ENCODE measurements at regions not wholly inside any gene's neighbourhood (a gene's known extent, or its start where the extent isn't known, plus 50 kb on each side); places are given as distances from the start of the nearest gene placed in this dataset.

DNA sequence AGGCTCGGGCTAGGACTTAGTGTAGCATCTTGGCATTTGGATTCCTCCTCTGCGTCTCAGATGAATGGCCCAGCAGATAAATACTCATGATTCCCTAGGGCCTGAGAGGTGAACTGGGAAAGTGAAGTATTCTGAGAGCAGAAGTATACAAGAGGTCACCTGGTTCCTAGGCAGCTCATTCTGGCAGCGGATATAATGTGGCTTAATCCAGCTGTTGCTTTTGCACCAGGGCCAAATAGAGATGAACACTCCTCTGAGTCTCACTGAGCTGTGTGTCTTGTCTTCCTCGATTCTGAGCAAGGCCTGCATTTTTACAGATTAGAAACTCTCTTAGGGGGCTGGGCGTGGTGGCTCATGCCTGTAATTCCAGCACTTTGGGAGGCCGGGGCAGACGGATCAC is 196.1 kb downstream of the SLC4A3 start:
- Histone ChIP-seq H4K8ac (ENCODE audit: low read length) (no peak overlapping the region), H2BK5ac (ENCODE audit: low read depth, low read length, poor library complexity, severe bottlenecking) (no peak overlapping the region), H3K79me1 (replicated peaks; ENCODE audit: low read length, poor library complexity, severe bottlenecking) (no peaks in the 10 kb centered on the region), H3K9ac (ENCODE audit: low read length) (no peak overlapping the region), H3K18ac (ENCODE audit: low read depth in 1 of 2, low read length in 2 of 2) (no peak overlapping the region), H3K27ac (ENCODE audit: low read length, poor library complexity, severe bottlenecking) (no peak overlapping the region), H4K91ac (ENCODE audit: low read length) (no peak overlapping the region), H2AK5ac (ENCODE audit: low read length, severe bottlenecking) (no peak overlapping the region), H2BK12ac (ENCODE audit: low read length in 2 of 2) (no peak overlapping the region), H3K9me3 (ENCODE audit: control insufficient read depth, low read length) (no peaks in the 10 kb centered on the region), H2AFZ (ENCODE audit: low read depth, low read length) (no peak overlapping the region), H3K4me1 (ENCODE audit: control insufficient read depth, insufficient read depth, low read depth, low read length) (no peaks in the 10 kb centered on the region), H3K4me3 (ENCODE audit: insufficient read depth in 1 of 2, low read depth in 1 of 2, low read length in 2 of 2) (no peak overlapping the region), H3K4ac (ENCODE audit: low read depth in 1 of 2, low read length in 2 of 2) (no peak overlapping the region), H2BK120ac (ENCODE audit: low read depth, low read length) (no peak overlapping the region), H2BK15ac (ENCODE audit: low read depth, poor library complexity, severe bottlenecking) (no peak overlapping the region), H3K14ac (ENCODE audit: low read length in 2 of 2) (no peak overlapping the region), H3K4me2 (ENCODE audit: low read length, poor library complexity, severe bottlenecking) (no peak overlapping the region), H3K36me3 (ENCODE audit: control insufficient read depth in 1 of 2, insufficient read depth in 2 of 2, low read depth in 1 of 2, low read length in 2 of 2) (no peaks in the 10 kb centered on the region), H3K27me3 (ENCODE audit: control insufficient read depth in 1 of 2, insufficient read depth in 1 of 2, low read length in 2 of 2) (peaks cover 0 to 11% of the 10 kb centered on the region in 2 experiments), H3K23ac (ENCODE audit: low read length in 2 of 2) (no peak overlapping the region)
- WGBS = 84% methylated on average over 7 of the region's 7 CpGs
- no peak for DNase-seq

DNA sequence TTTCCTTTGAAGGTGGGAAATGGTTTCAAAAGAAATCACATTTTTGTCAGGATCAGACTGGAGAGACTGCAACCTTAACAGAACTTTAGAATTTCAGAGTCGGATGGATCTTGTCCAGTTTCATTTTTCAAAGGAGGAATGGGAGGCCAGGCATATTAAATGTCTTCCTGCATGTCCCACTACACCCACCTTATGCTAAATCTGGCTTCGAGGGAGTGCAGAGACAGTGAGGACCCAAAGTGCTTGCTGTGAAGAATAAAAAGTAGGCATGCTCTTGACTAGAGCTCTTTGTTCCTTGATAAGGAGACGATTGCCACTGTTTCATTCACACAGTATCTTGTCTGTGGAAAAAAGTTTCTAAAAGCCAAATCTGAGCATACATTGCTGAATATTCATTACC is 197.6 kb downstream of the SLC4A3 start:
- Histone ChIP-seq H3K23ac (ENCODE audit: low read length in 2 of 2) (no peak overlapping the region), H3K14ac (ENCODE audit: low read length in 2 of 2) (no peak overlapping the region), H2AFZ (ENCODE audit: low read depth, low read length) (no peak overlapping the region), H3K4me2 (ENCODE audit: low read length, poor library complexity, severe bottlenecking) (no peak overlapping the region), H3K4me1 (ENCODE audit: control insufficient read depth, insufficient read depth, low read depth, low read length) (no peaks in the 10 kb centered on the region), H4K8ac (ENCODE audit: low read length) (no peak overlapping the region), H2BK12ac (ENCODE audit: low read length in 2 of 2) (no peak overlapping the region), H2BK120ac (ENCODE audit: low read depth, low read length) (no peak overlapping the region), H2AK5ac (ENCODE audit: low read length, severe bottlenecking) (no peak overlapping the region), H3K18ac (ENCODE audit: low read depth in 1 of 2, low read length in 2 of 2) (no peak overlapping the region), H3K79me1 (replicated peaks; ENCODE audit: low read length, poor library complexity, severe bottlenecking) (no peaks in the 10 kb centered on the region), H3K36me3 (ENCODE audit: control insufficient read depth in 1 of 2, insufficient read depth in 2 of 2, low read depth in 1 of 2, low read length in 2 of 2) (no peaks in the 10 kb centered on the region), H3K27me3 (ENCODE audit: control insufficient read depth in 1 of 2, insufficient read depth in 1 of 2, low read length in 2 of 2) (peaks cover 0 to 15% of the 10 kb centered on the region in 2 experiments), H3K4ac (ENCODE audit: low read depth in 1 of 2, low read length in 2 of 2) (no peak overlapping the region), H2BK5ac (ENCODE audit: low read depth, low read length, poor library complexity, severe bottlenecking) (no peak overlapping the region), H3K9me3 (ENCODE audit: control insufficient read depth, low read length) (no peaks in the 10 kb centered on the region), H3K4me3 (ENCODE audit: insufficient read depth in 1 of 2, low read depth in 1 of 2, low read length in 2 of 2) (no peak overlapping the region), H2BK15ac (ENCODE audit: low read depth, poor library complexity, severe bottlenecking) (no peak overlapping the region), H3K27ac (ENCODE audit: low read length, poor library complexity, severe bottlenecking) (no peak overlapping the region), H4K91ac (ENCODE audit: low read length) (no peak overlapping the region), H3K9ac (ENCODE audit: low read length) (no peak overlapping the region)
- 70% methylated on average over 2 of the region's 3 CpGs for WGBS
- DNase-seq = no peak

DNA sequence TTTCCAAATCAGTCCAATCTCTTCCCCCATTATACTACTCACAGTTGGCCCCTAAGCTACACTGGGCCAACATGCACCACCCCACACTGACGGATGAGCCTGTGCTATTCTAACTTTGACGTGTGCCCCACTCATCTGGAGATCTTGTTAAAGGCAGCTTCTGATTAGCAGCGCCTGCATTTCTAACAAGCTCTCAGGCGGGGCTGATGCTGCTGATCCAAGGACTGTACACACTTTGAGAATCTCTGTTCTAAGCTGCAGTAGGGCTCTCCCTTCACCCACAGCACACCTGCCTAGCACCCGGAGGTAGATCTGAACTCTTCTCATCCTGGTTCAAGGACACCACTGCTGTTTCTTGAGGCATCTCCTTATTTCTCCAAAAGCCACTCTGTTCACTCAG is 200.7 kb downstream of the SLC4A3 start:
- WGBS = 63% methylated on average over 5 of the region's 5 CpGs
- Histone ChIP-seq H3K4me3 (ENCODE audit: insufficient read depth in 1 of 2, low read depth in 1 of 2, low read length in 2 of 2) (no peak overlapping the region), H3K27me3 (ENCODE audit: control insufficient read depth in 1 of 2, insufficient read depth in 1 of 2, low read length in 2 of 2) (peaks cover 11 to 13% of the 10 kb centered on the region in 2 experiments), H2AK5ac (ENCODE audit: low read length, severe bottlenecking) (no peak overlapping the region), H3K36me3 (ENCODE audit: control insufficient read depth in 1 of 2, insufficient read depth in 2 of 2, low read depth in 1 of 2, low read length in 2 of 2) (no peaks in the 10 kb centered on the region), H4K91ac (ENCODE audit: low read length) (no peak overlapping the region), H4K8ac (ENCODE audit: low read length) (no peak overlapping the region), H2BK15ac (ENCODE audit: low read depth, poor library complexity, severe bottlenecking) (no peak overlapping the region), H2BK5ac (ENCODE audit: low read depth, low read length, poor library complexity, severe bottlenecking) (no peak overlapping the region), H3K4me1 (ENCODE audit: control insufficient read depth, insufficient read depth, low read depth, low read length) (no peaks in the 10 kb centered on the region), H3K4ac (ENCODE audit: low read depth in 1 of 2, low read length in 2 of 2) (no peak overlapping the region), H3K9ac (ENCODE audit: low read length) (no peak overlapping the region), H3K18ac (ENCODE audit: low read depth in 1 of 2, low read length in 2 of 2) (no peak overlapping the region), H2BK12ac (ENCODE audit: low read length in 2 of 2) (no peak overlapping the region), H3K4me2 (ENCODE audit: low read length, poor library complexity, severe bottlenecking) (no peak overlapping the region), H3K79me1 (replicated peaks; ENCODE audit: low read length, poor library complexity, severe bottlenecking) (no peaks in the 10 kb centered on the region), H2BK120ac (ENCODE audit: low read depth, low read length) (no peak overlapping the region), H3K27ac (ENCODE audit: low read length, poor library complexity, severe bottlenecking) (no peak overlapping the region), H3K14ac (ENCODE audit: low read length in 2 of 2) (no peak overlapping the region), H2AFZ (ENCODE audit: low read depth, low read length) (no peak overlapping the region), H3K9me3 (ENCODE audit: control insufficient read depth, low read length) (no peaks in the 10 kb centered on the region), H3K23ac (ENCODE audit: low read length in 2 of 2) (no peak overlapping the region)
- no peak for DNase-seq

- no peaks in the 10 kb centered on the region for H3K9me3 ChIP-seq (ENCODE audit: control insufficient read depth, low read length)
- no peak overlapping the region for H3K4me2 ChIP-seq (ENCODE audit: low read length, poor library complexity, severe bottlenecking)
- H3K79me1 ChIP-seq (replicated peaks; ENCODE audit: low read length, poor library complexity, severe bottlenecking) = no peaks in the 10 kb centered on the region
- no peak overlapping the region for H3K4ac ChIP-seq (ENCODE audit: low read depth in 1 of 2, low read length in 2 of 2)
- no peak overlapping the region for H3K23ac ChIP-seq (ENCODE audit: low read length in 2 of 2)
- no peak overlapping the region for H2BK5ac ChIP-seq (ENCODE audit: low read depth, low read length, poor library complexity, severe bottlenecking)
- no peak overlapping the region for H3K14ac ChIP-seq (ENCODE audit: low read length in 2 of 2)
- peak overlapping the region in 1 of 2 experiments; percentile 63 for H3K4me3 ChIP-seq (ENCODE audit: insufficient read depth in 1 of 2, low read depth in 1 of 2, low read length in 2 of 2)
- H3K18ac ChIP-seq (ENCODE audit: low read depth in 1 of 2, low read length in 2 of 2) = no peak overlapping the region
- H3K27me3 ChIP-seq (ENCODE audit: control insufficient read depth in 1 of 2, insufficient read depth in 1 of 2, low read length in 2 of 2) = peaks cover 10 to 11% of the 10 kb centered on the region in 2 experiments
- WGBS = 87% methylated on average over 20 of the region's 20 CpGs
- no peak overlapping the region for H2BK120ac ChIP-seq (ENCODE audit: low read depth, low read length)
- no peaks in the 10 kb centered on the region for H3K4me1 ChIP-seq (ENCODE audit: control insufficient read depth, insufficient read depth, low read depth, low read length)
- H2BK15ac ChIP-seq (ENCODE audit: low read depth, poor library complexity, severe bottlenecking) = no peak overlapping the region
- H4K8ac ChIP-seq (ENCODE audit: low read length) = no peak overlapping the region
- no peaks in the 10 kb centered on the region for H3K36me3 ChIP-seq (ENCODE audit: control insufficient read depth in 1 of 2, insufficient read depth in 2 of 2, low read depth in 1 of 2, low read length in 2 of 2)
- no peak overlapping the region for H2AK5ac ChIP-seq (ENCODE audit: low read length, severe bottlenecking)
- H3K9ac ChIP-seq (ENCODE audit: low read length) = no peak overlapping the region
- H3K27ac ChIP-seq (ENCODE audit: low read length, poor library complexity, severe bottlenecking) = no peak overlapping the region
- no peak overlapping the region for H2AFZ ChIP-seq (ENCODE audit: low read depth, low read length)
- H4K91ac ChIP-seq (ENCODE audit: low read length) = no peak overlapping the region
- H2BK12ac ChIP-seq (ENCODE audit: low read length in 2 of 2) = no peak overlapping the region
- DNase-seq = no peak
Observed at GRCh38 chr2:219829667-219830352, 202.4 kb downstream of the SLC4A3 start.

Data from mesenchymal stem cell (in vitro differentiated cells and primary cell).